ENCODE measurements at regions not wholly inside any gene's neighbourhood (a gene's known extent, or its start where the extent isn't known, plus 50 kb on each side); places are given as distances from the start of the nearest gene placed in this dataset.

- Histone ChIP-seq H3K27ac (ENCODE audit: low read length) (no peak overlapping the region), H3K4me2 (ENCODE audit: insufficient read depth, low read length) (no peak overlapping the region)
These were observed 494.1 kb upstream of the SEMA3A start for GRCh38 chr7:84688671-84689070.

GRCh38 chr7:84686373-84686772 lies 491.8 kb upstream of the SEMA3A start:
- no peak overlapping the region for H3K9ac ChIP-seq (ENCODE audit: low read depth, low read length)
- DNase-seq (no peak), ATAC-seq (ENCODE audit: insufficient read depth, low read depth) (no peak)
- H3K36me3 ChIP-seq (ENCODE audit: insufficient read depth, low read length), result no peaks in the 10 kb centered on the region
- no peaks in the 10 kb centered on the region for H3K79me2 ChIP-seq (ENCODE audit: insufficient read depth, low read length)
- H3K27ac ChIP-seq (ENCODE audit: low read length), result no peak overlapping the region
- H3K9me3 ChIP-seq (ENCODE audit: insufficient read depth, low read length, severe bottlenecking), result no peaks in the 10 kb centered on the region
- no peak for TF ChIP-seq EZH2 (IDR thresholded peaks at IDR 0.05; ENCODE audit: borderline replicate concordance, low read depth, low read length, severe bottlenecking)
- no peak for TF ChIP-seq CTCF (IDR thresholded peaks at IDR 0.05; ENCODE audit: borderline replicate concordance, extremely low read depth, low read length, poor library complexity, severe bottlenecking)
- no peak overlapping the region for H3K4me3 ChIP-seq (ENCODE audit: low read depth in 1 of 2, low read length in 2 of 2)
- no peaks in the 10 kb centered on the region for H3K27me3 ChIP-seq (ENCODE audit: insufficient read depth, low read length, poor library complexity)
- H3K4me1 ChIP-seq (ENCODE audit: insufficient read depth, low read length), result no peaks in the 10 kb centered on the region
- no peaks in the 10 kb centered on the region for H4K20me1 ChIP-seq (ENCODE audit: insufficient read depth, low read length)
- no peak overlapping the region for H2AFZ ChIP-seq (ENCODE audit: low read depth, low read length)
- no peak overlapping the region for H3K4me2 ChIP-seq (ENCODE audit: insufficient read depth, low read length)

More at GRCh38 chr7:84688671-84689070, 494.1 kb upstream of the SEMA3A start:
- H3K27me3 ChIP-seq (ENCODE audit: insufficient read depth, low read length, poor library complexity), result no peaks in the 10 kb centered on the region
- H3K4me3 ChIP-seq (ENCODE audit: low read depth in 1 of 2, low read length in 2 of 2), result no peak overlapping the region
- DNase-seq, result no peak
- H3K9ac ChIP-seq (ENCODE audit: low read depth, low read length), result no peak overlapping the region
- ATAC-seq (ENCODE audit: insufficient read depth, low read depth), result no peak
- no peaks in the 10 kb centered on the region for H3K79me2 ChIP-seq (ENCODE audit: insufficient read depth, low read length)
- H3K9me3 ChIP-seq (ENCODE audit: insufficient read depth, low read length, severe bottlenecking), result no peaks in the 10 kb centered on the region
- H3K36me3 ChIP-seq (ENCODE audit: insufficient read depth, low read length), result no peaks in the 10 kb centered on the region
- TF ChIP-seq EZH2 (IDR thresholded peaks at IDR 0.05; ENCODE audit: borderline replicate concordance, low read depth, low read length, severe bottlenecking) (no peak), CTCF (IDR thresholded peaks at IDR 0.05; ENCODE audit: borderline replicate concordance, extremely low read depth, low read length, poor library complexity, severe bottlenecking) (no peak)
- no peak overlapping the region for H2AFZ ChIP-seq (ENCODE audit: low read depth, low read length)
- no peaks in the 10 kb centered on the region for H4K20me1 ChIP-seq (ENCODE audit: insufficient read depth, low read length)
- no peaks in the 10 kb centered on the region for H3K4me1 ChIP-seq (ENCODE audit: insufficient read depth, low read length)

GRCh38 chr7:84684836-84685480 lies 490.4 kb upstream of the SEMA3A start:
- Histone ChIP-seq H3K27ac (ENCODE audit: low read length) (no peak overlapping the region), H4K20me1 (ENCODE audit: insufficient read depth, low read length) (no peaks in the 10 kb centered on the region), H3K9me3 (ENCODE audit: insufficient read depth, low read length, severe bottlenecking) (no peaks in the 10 kb centered on the region), H3K36me3 (ENCODE audit: insufficient read depth, low read length) (no peaks in the 10 kb centered on the region), H3K79me2 (ENCODE audit: insufficient read depth, low read length) (no peaks in the 10 kb centered on the region), H3K27me3 (ENCODE audit: insufficient read depth, low read length, poor library complexity) (no peaks in the 10 kb centered on the region), H3K4me1 (ENCODE audit: insufficient read depth, low read length) (no peaks in the 10 kb centered on the region), H3K4me3 (ENCODE audit: low read depth in 1 of 2, low read length in 2 of 2) (no peak overlapping the region), H2AFZ (ENCODE audit: low read depth, low read length) (no peak overlapping the region), H3K9ac (ENCODE audit: low read depth, low read length) (no peak overlapping the region), H3K4me2 (ENCODE audit: insufficient read depth, low read length) (no peak overlapping the region)
- ATAC-seq (ENCODE audit: insufficient read depth, low read depth), result no peak
- DNase-seq, result no peak
- TF ChIP-seq EZH2 (IDR thresholded peaks at IDR 0.05; ENCODE audit: borderline replicate concordance, low read depth, low read length, severe bottlenecking), result no peak
- no peak for TF ChIP-seq CTCF (IDR thresholded peaks at IDR 0.05; ENCODE audit: borderline replicate concordance, extremely low read depth, low read length, poor library complexity, severe bottlenecking)

Data from DND-41 (cell line).